CD4-positive, alpha-beta T cell (primary cell): ENCODE measurements at regions not wholly inside any gene's neighbourhood (a gene's known extent, or its start where the extent isn't known, plus 50 kb on each side); places are given as distances from the start of the nearest gene placed in this dataset.

Experiments used
- ATAC-seq: fragments of 200-7000 bp; cut with Tn5 transposase; one replicate; pipeline ENCODE4 v1.10.0; 2022; ENCODE audit warnings: mild to moderate bottlenecking; ENCODE audit not compliant: poor library complexity
- CTCF ChIA-PET: fragments of 350-600 bp; sonication (Branson Sonifier 250); formaldehyde crosslinking; loops from one replicate; lab custom pipeline; 2021; ENCODE audit warnings: antibody characterized with exemption, inconsistent platforms; lab: Charles Lee
- POLR2A ChIA-PET: fragments of 350-600 bp; sonication (Branson Sonifier 250); formaldehyde crosslinking; loops from one replicate; lab custom pipeline; 2021; ENCODE audit warnings: antibody characterized with exemption, inconsistent platforms; lab: Charles Lee
- DNase-seq, 14 experiments: peaks; one replicate each; pipeline ENCODE4 v3.0.0-alpha.2; 2013 to 2020; ENCODE audit warnings: mixed read lengths in 2 of 14
- H3K27ac ChIP-seq, 2 donors: one replicate each; pipeline versions ENCODE4 v1.5.1 to v1.7.0; 2013; ENCODE audit warnings: low read length in 2 of 2, low read depth in 1 of 2, mild to moderate bottlenecking in 1 of 2
- H3K27me3 ChIP-seq, 2 experiments: 1 replicate in 1 of 2; 2 replicates in 1 of 2; pipeline versions ENCODE4 v1.6.1 to v1.7.0; 2013; ENCODE audit warnings: low read length in 2 of 2, control low read depth in 1 of 2, mild to moderate bottlenecking in 1 of 2, moderate library complexity in 1 of 2; ENCODE audit not compliant: insufficient read depth in 2 of 2, control insufficient read depth in 1 of 2
- H3K36me3 ChIP-seq: one replicate; pipeline ENCODE4 v1.6.1; 2013; ENCODE audit warnings: low read length, control low read depth; ENCODE audit not compliant: insufficient read depth
- H3K4me1 ChIP-seq: one replicate; pipeline ENCODE4 v1.6.1; 2013; ENCODE audit warnings: low read length, control low read depth; ENCODE audit not compliant: insufficient read depth
- H3K4me3 ChIP-seq: one replicate; pipeline ENCODE4 v1.5.1; 2013; ENCODE audit warnings: mild to moderate bottlenecking, low read length, moderate library complexity
- H3K9me3 ChIP-seq, 2 experiments: 1 replicate in 1 of 2; 2 replicates in 1 of 2; pipeline versions ENCODE4 v1.6.1 to v1.7.0; 2013; ENCODE audit warnings: low read length in 2 of 2, mild to moderate bottlenecking in 2 of 2, control low read depth in 1 of 2, moderate library complexity in 1 of 2; ENCODE audit not compliant: control insufficient read depth in 1 of 2, insufficient read depth in 1 of 2
- H3K27ac Mint-ChIP-seq: one replicate; pipeline ENCODE4 v1.8.0; 2020; ENCODE audit warnings: mixed read lengths
- H3K27me3 Mint-ChIP-seq: one replicate; pipeline ENCODE4 v1.8.0; 2021; ENCODE audit warnings: mixed read lengths
- H3K36me3 Mint-ChIP-seq: one replicate; pipeline ENCODE4 v1.8.0; 2021; ENCODE audit warnings: low read depth, mixed read lengths
- H3K4me1 Mint-ChIP-seq: one replicate; pipeline ENCODE4 v1.8.0; 2021; ENCODE audit warnings: low read depth, mixed read lengths
- H3K4me3 Mint-ChIP-seq: one replicate; pipeline ENCODE4 v1.8.0; 2020; ENCODE audit warnings: mild to moderate bottlenecking, mixed read lengths
- H3K9me3 Mint-ChIP-seq: one replicate; pipeline ENCODE4 v1.8.0; 2020; ENCODE audit warnings: mixed read lengths
- CTCF ChIP-seq: fragments of 200-600 bp; IDR thresholded peaks from one replicate; pipeline ENCODE4 v1.8.0; 2022; ENCODE audit warnings: antibody characterized with exemption, mild to moderate bottlenecking
- intact Hi-C, 2 experiments: fragments of 100-400 bp; cut with DNase I in 1 of 2; cut with micrococcal nuclease in 1 of 2; formaldehyde crosslinking; loops; one replicate each; pipeline versions ENCODE4 v1.15.1 to v1.9.0; 2023 to 2025; cut with DNase I, micrococcal nuclease

GRCh38 chr1:198024782-198025181 is 107.6 kb downstream of the LHX9 start:
- CTCF ChIA-PET = interaction anchor here (0.5 kb wide), 1 partner anchor 231 kb away, joined by 6 read pairs; no protein-coding TSS in a partner anchor
- H3K9me3 Mint-ChIP-seq = no peaks in the 10 kb centered on the region
- TF ChIP-seq CTCF = no peak

GRCh38 chr1:198030682-198031081 is 113.5 kb downstream of the LHX9 start:
- H3K27me3 Mint-ChIP-seq = peaks cover 13% of the 10 kb centered on the region
- H3K36me3 ChIP-seq = no peaks in the 10 kb centered on the region
- no peak overlapping the region for H3K4me3 Mint-ChIP-seq
- no peaks in the 10 kb centered on the region for H3K9me3 Mint-ChIP-seq
- no peak overlapping the region for H3K27ac Mint-ChIP-seq
- DNase-seq (no peak), ATAC-seq (no peak)
- no peak overlapping the region for H3K27ac ChIP-seq
- no peaks in the 10 kb centered on the region for H3K36me3 Mint-ChIP-seq
- ChIA-PET POLR2A (no interaction called here), CTCF (interaction anchor here (1.6 kb wide), 1 partner anchor 12 kb away, joined by 5 read pairs; no protein-coding TSS in a partner anchor)
- H3K9me3 ChIP-seq = no peaks in the 10 kb centered on the region
- intact Hi-C loops = no loop called here
- TF ChIP-seq CTCF = no peak
- H3K4me1 Mint-ChIP-seq = no peaks in the 10 kb centered on the region
- H3K4me3 ChIP-seq = no peak overlapping the region
- no peaks in the 10 kb centered on the region for H3K4me1 ChIP-seq
- H3K27me3 ChIP-seq = no peaks in the 10 kb centered on the region

More at GRCh38 chr1:198024782-198025181, 107.6 kb downstream of the LHX9 start:
- H3K36me3 Mint-ChIP-seq = no peaks in the 10 kb centered on the region
- H3K27ac Mint-ChIP-seq = no peak overlapping the region
- intact Hi-C loops = no loop called here
- Histone ChIP-seq H3K9me3 (no peaks in the 10 kb centered on the region), H3K4me3 (no peak overlapping the region), H3K27me3 (no peaks in the 10 kb centered on the region), H3K36me3 (no peaks in the 10 kb centered on the region), H3K4me1 (no peaks in the 10 kb centered on the region), H3K27ac (no peak overlapping the region)
- ATAC-seq (no peak), DNase-seq (no peak)
- H3K4me3 Mint-ChIP-seq = no peak overlapping the region
- H3K27me3 Mint-ChIP-seq = peaks cover 5% of the 10 kb centered on the region
- H3K4me1 Mint-ChIP-seq = no peaks in the 10 kb centered on the region
- POLR2A ChIA-PET = interaction anchor here (0.5 kb wide), 1 partner anchor 1148 kb away, joined by 3 read pairs; no protein-coding TSS in a partner anchor

- H3K27me3 ChIP-seq = no peaks in the 10 kb centered on the region
- ATAC-seq (no peak), DNase-seq (no peak)
- no peak for TF ChIP-seq CTCF
- H3K4me3 Mint-ChIP-seq = no peak overlapping the region
- peaks cover 13% of the 10 kb centered on the region for H3K27me3 Mint-ChIP-seq
- H3K4me1 Mint-ChIP-seq = no peaks in the 10 kb centered on the region
- H3K9me3 Mint-ChIP-seq = no peaks in the 10 kb centered on the region
- intact Hi-C loops = no loop called here
- H3K36me3 Mint-ChIP-seq = no peaks in the 10 kb centered on the region
- POLR2A ChIA-PET = no interaction called here
- H3K27ac Mint-ChIP-seq = no peak overlapping the region
- no peaks in the 10 kb centered on the region for H3K9me3 ChIP-seq
- CTCF ChIA-PET = no interaction called here
- H3K4me3 ChIP-seq = no peak overlapping the region
- no peaks in the 10 kb centered on the region for H3K36me3 ChIP-seq
- H3K4me1 ChIP-seq = no peaks in the 10 kb centered on the region
- H3K27ac ChIP-seq = no peak overlapping the region
Observed at GRCh38 chr1:198031086-198031485, 113.9 kb downstream of the LHX9 start.
